ENCODE measurements at regions not wholly inside any gene's neighbourhood (a gene's known extent, or its start where the extent isn't known, plus 50 kb on each side); places are given as distances from the start of the nearest gene placed in this dataset.
A peak's percentile ranks its signal among the peaks of the same experiment; 100 is the strongest.

DNA sequence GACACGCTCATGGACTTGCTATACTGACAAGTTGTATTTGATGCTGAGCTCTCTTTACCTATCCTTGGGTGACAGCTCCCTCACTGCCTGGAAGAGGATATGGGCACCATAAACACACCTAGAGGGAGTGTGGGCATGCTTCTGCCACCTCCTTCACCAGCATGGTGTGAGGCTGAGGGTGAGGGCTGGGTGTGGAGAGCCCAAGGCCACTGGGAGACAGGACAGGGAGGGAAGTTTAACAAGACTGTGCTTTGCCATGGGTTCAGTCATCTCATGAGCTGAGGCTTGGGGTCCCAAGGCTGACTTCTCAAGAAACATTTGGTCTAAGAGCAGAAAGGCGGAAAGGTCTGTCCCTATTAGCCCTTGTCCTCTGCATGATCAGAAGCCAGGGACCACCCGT is 93.6 kb upstream of the ANKRD55 start:
- peaks cover 61% of the 10 kb centered on the region for H3K4me1 Mint-ChIP-seq (ENCODE audit: low read depth)
- no peaks in the 10 kb centered on the region for H3K36me3 Mint-ChIP-seq (ENCODE audit: low read depth)
- H3K9me3 Mint-ChIP-seq = no peaks in the 10 kb centered on the region
- peak overlapping the region; percentile 71 for H3K27ac Mint-ChIP-seq
- H3K4me3 Mint-ChIP-seq = peak overlapping the region; percentile 47
- no peaks in the 10 kb centered on the region for H3K27me3 Mint-ChIP-seq (ENCODE audit: low read depth)

GRCh38 chr5:56326116-56326515 is 93.0 kb upstream of the ANKRD55 start:
- Mint-ChIP-seq H3K4me1 (ENCODE audit: low read depth) (peaks cover 61% of the 10 kb centered on the region), H3K27ac (peak overlapping the region; percentile 60), H3K36me3 (ENCODE audit: low read depth) (no peaks in the 10 kb centered on the region), H3K27me3 (ENCODE audit: low read depth) (no peaks in the 10 kb centered on the region), H3K4me3 (no peak overlapping the region), H3K9me3 (no peaks in the 10 kb centered on the region)

- no peaks in the 10 kb centered on the region for H3K27me3 Mint-ChIP-seq (ENCODE audit: low read depth)
- no peak overlapping the region for H3K4me3 Mint-ChIP-seq
- H3K27ac Mint-ChIP-seq = no peak overlapping the region
- H3K36me3 Mint-ChIP-seq (ENCODE audit: low read depth) = no peaks in the 10 kb centered on the region
- no peaks in the 10 kb centered on the region for H3K9me3 Mint-ChIP-seq
- peaks cover 53% of the 10 kb centered on the region for H3K4me1 Mint-ChIP-seq (ENCODE audit: low read depth)
These were observed 91.9 kb upstream of the ANKRD55 start for GRCh38 chr5:56325039-56325438.

- Mint-ChIP-seq H3K4me3 (no peak overlapping the region), H3K27me3 (ENCODE audit: low read depth) (no peaks in the 10 kb centered on the region), H3K4me1 (ENCODE audit: low read depth) (peaks cover 38% of the 10 kb centered on the region), H3K9me3 (no peaks in the 10 kb centered on the region), H3K36me3 (ENCODE audit: low read depth) (no peaks in the 10 kb centered on the region), H3K27ac (no peak overlapping the region)
These were observed 90.4 kb upstream of the ANKRD55 start for GRCh38 chr5:56323505-56323904.

DNA sequence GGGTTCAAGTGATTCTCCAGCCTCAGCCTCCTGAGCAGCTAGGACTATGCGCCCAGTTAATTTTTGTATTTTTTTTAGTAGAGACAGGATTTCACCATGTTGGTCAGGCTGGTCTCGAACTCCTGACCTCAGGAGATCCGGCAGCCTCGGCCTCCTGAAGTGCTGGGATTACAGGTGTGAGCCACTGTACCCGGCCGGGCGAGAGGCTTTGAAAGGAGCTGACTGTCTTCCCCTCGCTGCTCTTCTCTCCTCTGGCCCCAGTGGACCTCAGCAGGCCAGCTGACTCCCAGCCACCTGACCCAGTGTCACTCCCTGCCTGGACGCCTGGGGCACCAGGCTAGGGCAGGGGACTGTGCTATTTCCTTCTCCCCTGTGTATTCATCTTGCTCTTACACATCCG is 89.5 kb upstream of the ANKRD55 start:
- Mint-ChIP-seq H3K36me3 (ENCODE audit: low read depth) (no peaks in the 10 kb centered on the region), H3K4me1 (ENCODE audit: low read depth) (peaks cover 30% of the 10 kb centered on the region), H3K27me3 (ENCODE audit: low read depth) (no peaks in the 10 kb centered on the region), H3K4me3 (no peak overlapping the region), H3K27ac (no peak overlapping the region), H3K9me3 (no peaks in the 10 kb centered on the region)

DNA sequence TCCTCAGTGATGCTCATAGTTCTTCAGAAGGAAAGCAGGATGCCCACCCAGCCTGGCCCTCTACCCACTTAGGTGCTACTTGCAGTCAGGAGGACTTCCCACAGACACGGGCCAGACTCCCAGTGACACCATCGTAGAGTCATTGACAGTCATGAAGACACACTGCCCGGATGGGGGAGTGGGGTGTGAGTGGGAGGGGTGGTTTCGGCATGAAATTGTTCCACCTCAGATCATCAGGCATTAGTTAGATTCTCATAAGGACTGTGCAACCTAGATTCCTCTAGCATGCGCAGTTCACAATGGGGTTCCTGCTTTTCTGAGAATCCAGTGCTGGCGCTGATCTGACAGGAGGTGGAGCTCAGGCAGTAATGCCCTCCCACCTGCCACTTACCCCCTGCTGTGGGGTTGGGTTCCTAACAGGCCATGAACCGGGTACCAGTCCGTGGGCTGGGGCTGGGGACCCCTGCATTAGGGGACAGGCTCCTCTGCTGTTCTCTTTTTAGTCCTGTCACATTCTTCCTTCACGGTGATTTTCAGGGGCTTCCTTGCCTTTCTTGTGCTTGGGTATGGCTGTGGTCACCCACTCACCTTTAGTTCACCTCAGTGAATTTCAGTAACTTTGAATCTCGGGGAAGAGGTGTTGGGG is 88.2 kb upstream of the ANKRD55 start:
- H3K4me3 Mint-ChIP-seq = no peak overlapping the region

GRCh38 chr5:56320686-56321085 is 87.6 kb upstream of the ANKRD55 start:
- H3K36me3 Mint-ChIP-seq (ENCODE audit: low read depth) = no peaks in the 10 kb centered on the region
- no peaks in the 10 kb centered on the region for H3K27me3 Mint-ChIP-seq (ENCODE audit: low read depth)
- no peaks in the 10 kb centered on the region for H3K9me3 Mint-ChIP-seq
- H3K4me1 Mint-ChIP-seq (ENCODE audit: low read depth) = peaks cover 19% of the 10 kb centered on the region
- no peak overlapping the region for H3K4me3 Mint-ChIP-seq
- no peak overlapping the region for H3K27ac Mint-ChIP-seq

More for the DNA sequence above, 88.2 kb upstream of the ANKRD55 start:
- H3K36me3 Mint-ChIP-seq (ENCODE audit: low read depth) = no peaks in the 10 kb centered on the region
- no peaks in the 10 kb centered on the region for H3K9me3 Mint-ChIP-seq
- H3K4me1 Mint-ChIP-seq (ENCODE audit: low read depth) = peaks cover 23% of the 10 kb centered on the region
- no peak overlapping the region for H3K27ac Mint-ChIP-seq
- no peaks in the 10 kb centered on the region for H3K27me3 Mint-ChIP-seq (ENCODE audit: low read depth)

DNA sequence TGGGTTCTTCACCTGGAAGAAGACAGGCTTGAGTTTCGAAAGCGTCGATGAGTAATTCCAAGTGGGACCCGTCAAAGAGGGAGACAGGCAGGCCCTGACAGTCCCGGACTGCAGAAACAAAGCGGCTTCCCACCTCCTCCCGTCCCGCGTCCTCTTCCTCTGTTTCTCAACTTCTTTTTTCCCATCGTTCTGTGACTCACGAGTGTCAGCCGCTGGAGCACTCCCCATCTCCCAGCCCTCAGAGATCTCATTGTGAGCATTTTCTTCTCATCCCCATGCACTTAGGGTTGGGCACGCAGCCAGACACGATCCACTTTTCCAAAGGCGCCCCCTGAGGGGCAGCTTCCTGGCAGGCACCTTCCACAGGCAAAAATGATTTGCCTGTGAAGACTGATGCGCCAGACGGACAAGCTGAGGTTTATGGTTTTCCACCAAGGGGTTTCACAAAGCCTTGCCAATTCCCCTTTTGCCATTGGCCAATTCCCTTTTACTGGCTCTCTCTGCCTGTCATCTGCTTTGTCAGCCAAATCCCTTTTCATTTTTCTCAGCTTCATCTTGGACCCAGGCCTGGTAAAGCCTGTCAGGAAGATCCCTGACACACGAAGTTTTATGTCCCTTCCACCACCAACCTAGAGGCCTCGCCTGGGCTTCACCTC is 86.5 kb upstream of the ANKRD55 start:
- Mint-ChIP-seq H3K27ac (no peak overlapping the region), H3K27me3 (ENCODE audit: low read depth) (no peaks in the 10 kb centered on the region), H3K4me1 (ENCODE audit: low read depth) (peaks cover 10% of the 10 kb centered on the region), H3K9me3 (no peaks in the 10 kb centered on the region), H3K36me3 (ENCODE audit: low read depth) (no peaks in the 10 kb centered on the region), H3K4me3 (no peak overlapping the region)

- H3K27me3 Mint-ChIP-seq (ENCODE audit: low read depth) = no peaks in the 10 kb centered on the region
- H3K4me1 Mint-ChIP-seq (ENCODE audit: low read depth) = peaks cover 9% of the 10 kb centered on the region
- no peak overlapping the region for H3K27ac Mint-ChIP-seq
- H3K36me3 Mint-ChIP-seq (ENCODE audit: low read depth) = no peaks in the 10 kb centered on the region
- H3K9me3 Mint-ChIP-seq = no peaks in the 10 kb centered on the region
- no peak overlapping the region for H3K4me3 Mint-ChIP-seq
These were observed 84.9 kb upstream of the ANKRD55 start for GRCh38 chr5:56317923-56318561.

DNA sequence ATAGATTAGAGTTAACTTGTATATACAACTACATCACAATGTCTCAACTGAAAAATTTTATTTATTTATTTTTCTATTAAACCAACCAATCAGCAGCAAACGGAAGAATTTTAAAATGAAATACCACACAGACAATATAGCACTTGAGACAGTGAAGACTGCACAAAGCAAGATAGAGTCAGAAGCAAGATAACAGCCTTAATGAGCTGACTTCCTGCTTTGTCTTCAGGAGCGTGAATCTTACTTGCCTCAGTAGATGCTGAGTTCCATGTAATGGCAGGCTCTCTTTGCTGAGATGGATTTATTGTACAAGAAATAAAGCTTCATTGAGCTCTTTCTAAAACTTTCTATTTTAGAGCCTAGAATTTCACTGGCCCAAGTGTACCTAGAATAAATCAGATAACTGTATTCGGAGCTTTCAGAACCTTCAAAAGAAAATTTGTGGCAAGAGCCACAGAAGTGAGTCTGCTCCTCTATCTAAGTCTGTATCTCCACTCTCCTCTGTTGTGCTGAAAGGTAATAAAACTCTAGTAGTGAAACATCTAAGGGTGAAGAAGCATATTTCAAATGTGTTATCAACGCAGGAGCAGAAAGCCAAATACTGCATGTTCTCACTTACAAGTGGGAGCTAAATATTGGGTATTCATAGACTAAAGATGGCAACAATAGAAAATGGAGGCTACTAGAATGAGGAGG is 83.3 kb upstream of the ANKRD55 start:
- no peaks in the 10 kb centered on the region for H3K9me3 Mint-ChIP-seq
- H3K27me3 Mint-ChIP-seq (ENCODE audit: low read depth) = no peaks in the 10 kb centered on the region
- H3K27ac Mint-ChIP-seq = no peak overlapping the region
- peaks cover 4% of the 10 kb centered on the region for H3K4me1 Mint-ChIP-seq (ENCODE audit: low read depth)
- no peaks in the 10 kb centered on the region for H3K36me3 Mint-ChIP-seq (ENCODE audit: low read depth)
- H3K4me3 Mint-ChIP-seq = no peak overlapping the region

GRCh38 chr5:56314529-56314928 is 81.4 kb upstream of the ANKRD55 start:
- no peaks in the 10 kb centered on the region for H3K9me3 Mint-ChIP-seq
- peaks cover 2% of the 10 kb centered on the region for H3K36me3 Mint-ChIP-seq (ENCODE audit: low read depth)
- H3K4me1 Mint-ChIP-seq (ENCODE audit: low read depth) = peaks cover 4% of the 10 kb centered on the region
- no peak overlapping the region for H3K4me3 Mint-ChIP-seq
- H3K27ac Mint-ChIP-seq = no peak overlapping the region
- peaks cover 4% of the 10 kb centered on the region for H3K27me3 Mint-ChIP-seq (ENCODE audit: low read depth)

- Mint-ChIP-seq H3K36me3 (ENCODE audit: low read depth) (peaks cover 2% of the 10 kb centered on the region), H3K4me1 (ENCODE audit: low read depth) (peaks cover 4% of the 10 kb centered on the region), H3K9me3 (no peaks in the 10 kb centered on the region), H3K27me3 (ENCODE audit: low read depth) (peaks cover 4% of the 10 kb centered on the region), H3K4me3 (no peak overlapping the region), H3K27ac (no peak overlapping the region)
These were observed 80.5 kb upstream of the ANKRD55 start for GRCh38 chr5:56313596-56313995.

DNA sequence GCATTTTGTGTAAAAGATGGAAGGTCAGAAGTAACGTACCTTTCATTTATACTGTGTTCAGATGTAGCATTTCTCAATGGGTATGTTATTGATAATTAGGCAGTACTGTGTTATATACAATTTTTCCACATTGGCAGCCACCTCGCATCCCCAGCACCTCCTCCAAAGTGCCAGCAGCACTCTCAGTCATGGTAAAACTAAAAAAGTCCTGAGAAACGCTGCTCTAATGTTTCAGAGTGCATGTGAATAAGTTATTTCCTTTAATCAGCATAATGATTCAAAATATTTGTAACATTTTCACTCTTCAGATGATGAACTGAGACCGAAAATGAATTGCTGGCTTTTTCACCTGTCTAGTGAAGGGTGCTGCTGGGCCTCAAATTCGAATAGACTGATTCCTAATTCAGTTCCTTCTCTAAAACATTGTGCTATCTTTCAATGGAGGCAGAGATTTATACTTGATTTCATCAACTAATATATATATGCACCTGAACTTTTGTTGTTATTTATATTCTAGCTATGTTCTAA is 79.9 kb upstream of the ANKRD55 start:
- Mint-ChIP-seq H3K4me1 (ENCODE audit: low read depth) (peaks cover 4% of the 10 kb centered on the region), H3K36me3 (ENCODE audit: low read depth) (peaks cover 2% of the 10 kb centered on the region), H3K9me3 (no peaks in the 10 kb centered on the region), H3K27ac (no peak overlapping the region), H3K27me3 (ENCODE audit: low read depth) (peaks cover 4% of the 10 kb centered on the region), H3K4me3 (no peak overlapping the region)

- Mint-ChIP-seq H3K4me3 (no peak overlapping the region), H3K36me3 (ENCODE audit: low read depth) (peaks cover 2% of the 10 kb centered on the region), H3K4me1 (ENCODE audit: low read depth) (peaks cover under 1% of the 10 kb centered on the region), H3K27me3 (ENCODE audit: low read depth) (peaks cover 4% of the 10 kb centered on the region), H3K9me3 (peaks cover 8% of the 10 kb centered on the region), H3K27ac (no peak overlapping the region)
These were observed 78.3 kb upstream of the ANKRD55 start for GRCh38 chr5:56311306-56311905.
